HG03175 (cell line): ENCODE measurements at regions not wholly inside any gene's neighbourhood (a gene's known extent, or its start where the extent isn't known, plus 50 kb on each side); places are given as distances from the start of the nearest gene placed in this dataset.
"Not testable (repeated sequence)": the region's sequence is repeated elsewhere in the genome, so short reads cannot be mapped to it uniquely, and the experiment has no call there.

ENCODE experiments used
- ATAC-seq: cut with Tn5 transposase; IDR thresholded peaks from one replicate; pipeline ENCODE4 v1.9.1; 2021; ENCODE audit warnings: mild to moderate bottlenecking, moderate library complexity; ENCODE audit not compliant: unreplicated experiment

DNA sequence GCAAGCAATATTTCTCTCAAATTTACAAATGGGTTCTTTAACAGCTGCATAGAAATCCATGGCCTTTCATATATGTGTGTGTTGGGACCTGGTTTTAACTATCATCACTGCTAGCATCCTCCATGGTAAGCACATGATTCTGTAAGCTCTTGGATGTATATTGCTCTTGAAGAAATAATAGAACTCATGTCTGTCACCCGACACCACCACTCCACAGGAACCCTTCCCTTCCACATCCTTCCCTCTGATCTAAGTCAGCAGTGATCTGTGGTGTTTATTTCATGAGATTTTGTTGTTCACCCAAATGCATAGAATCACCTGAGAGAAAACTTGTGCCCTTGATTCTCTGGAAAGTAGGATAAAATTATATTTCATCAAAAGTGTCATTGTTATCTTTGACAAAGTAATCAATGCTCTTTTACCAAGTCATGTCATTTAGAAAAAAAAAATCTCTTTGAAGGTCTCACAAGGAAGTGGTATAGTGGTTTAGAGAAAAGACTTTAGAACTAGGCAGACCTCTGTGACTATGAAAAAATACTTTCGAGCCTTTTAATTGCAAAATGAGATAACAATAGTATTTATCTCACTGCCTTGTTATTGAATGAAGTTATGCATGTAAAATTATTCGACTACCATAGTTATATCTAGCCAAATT lies 649.8 kb upstream of the SLC35B3 start:
- ATAC-seq: no peak

DNA sequence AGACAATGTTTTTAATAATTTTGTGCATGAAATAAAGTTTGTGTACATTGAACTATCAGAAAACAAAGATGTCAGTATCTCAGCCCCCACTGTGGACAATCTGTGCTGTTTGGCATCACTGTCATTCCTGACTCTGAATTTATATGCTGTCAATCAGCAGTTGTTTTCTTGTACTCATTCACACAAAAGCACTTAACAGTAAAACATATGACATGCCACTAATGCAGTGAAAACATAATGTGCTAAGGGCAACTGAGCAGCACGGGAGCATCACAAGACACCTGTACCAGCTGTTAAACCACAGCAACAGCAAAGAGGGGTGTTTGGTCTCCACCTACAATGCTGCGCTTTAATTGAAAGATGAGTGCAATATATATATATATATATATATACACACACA lies 647.8 kb upstream of the SLC35B3 start:
- ATAC-seq: no peak

DNA sequence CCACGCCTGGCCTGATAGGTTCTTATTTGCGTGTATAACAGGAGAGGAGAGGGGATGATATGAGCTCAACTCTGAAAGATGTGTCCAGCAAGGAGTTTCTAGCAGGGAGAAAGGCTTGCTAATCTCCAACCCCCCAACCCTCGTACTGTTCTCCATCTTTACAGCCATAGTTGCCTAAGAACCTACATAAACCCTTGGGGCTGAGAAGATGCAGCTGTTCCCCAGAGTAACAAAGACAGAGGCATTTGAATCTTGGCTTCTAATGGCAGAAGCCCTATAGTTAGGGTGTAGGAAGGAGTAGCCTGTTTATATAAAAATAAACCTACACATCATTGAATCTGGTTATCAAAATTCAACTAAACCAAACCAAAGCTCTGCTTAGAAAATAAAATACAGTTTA lies 631.4 kb upstream of the SLC35B3 start:
- ATAC-seq: no peak

DNA sequence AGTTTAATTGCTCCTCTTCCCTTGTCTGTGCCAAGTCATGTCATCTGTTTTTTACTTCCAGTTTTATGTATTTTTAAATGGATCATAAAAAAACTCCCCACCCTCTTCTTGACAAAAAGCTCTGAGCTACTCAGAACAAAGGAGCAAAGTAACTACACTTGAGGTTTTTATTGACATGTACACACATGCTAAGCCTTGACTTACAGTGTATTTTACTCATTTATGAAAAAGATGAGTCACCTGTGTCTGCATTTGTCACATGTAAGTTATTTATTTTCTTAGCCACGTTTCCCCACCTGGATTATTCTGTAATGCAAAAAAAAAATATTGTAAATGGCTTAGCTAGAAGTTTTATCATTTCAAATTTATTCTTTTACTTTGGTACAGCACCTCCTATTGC lies 628.8 kb upstream of the SLC35B3 start:
- ATAC-seq: no peak

DNA sequence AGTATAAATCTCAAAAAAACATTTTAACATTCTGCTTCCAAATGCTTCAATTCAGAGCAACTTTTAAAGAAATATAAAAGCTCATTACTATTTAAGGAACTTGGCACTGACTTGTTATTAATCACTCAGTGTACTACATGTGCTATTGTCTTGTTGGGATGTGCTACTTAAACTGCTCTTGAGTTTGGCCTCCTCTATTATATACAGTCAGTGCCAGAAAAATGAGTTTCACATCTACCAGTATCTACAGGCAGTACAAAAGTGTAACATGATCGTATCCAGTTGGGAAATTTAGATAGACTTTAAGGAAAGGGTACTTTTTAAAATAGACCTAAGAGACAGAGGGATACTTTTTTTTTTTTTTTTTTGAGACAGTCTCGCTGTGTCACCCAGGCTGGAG lies 627.3 kb upstream of the SLC35B3 start:
- no peak for ATAC-seq

DNA sequence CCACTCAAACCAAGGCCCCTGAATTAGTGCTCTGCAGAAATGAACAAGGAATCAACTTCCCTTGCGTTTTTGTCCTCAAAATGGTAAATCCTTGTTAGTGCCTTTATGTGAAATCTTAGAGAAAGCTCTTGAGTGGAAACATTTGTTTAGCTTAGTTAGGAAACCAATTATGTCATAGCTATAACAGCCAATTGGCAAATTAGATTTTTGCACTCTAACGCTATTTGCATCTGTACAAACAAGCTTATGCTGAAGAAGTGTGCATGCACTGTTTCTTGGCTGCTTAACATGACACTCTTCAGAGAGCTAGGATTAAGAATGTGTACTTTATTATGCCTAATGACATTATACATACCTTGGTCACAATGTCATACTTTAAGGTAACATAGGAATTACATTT lies 622.6 kb upstream of the SLC35B3 start:
- ATAC-seq: no peak

DNA sequence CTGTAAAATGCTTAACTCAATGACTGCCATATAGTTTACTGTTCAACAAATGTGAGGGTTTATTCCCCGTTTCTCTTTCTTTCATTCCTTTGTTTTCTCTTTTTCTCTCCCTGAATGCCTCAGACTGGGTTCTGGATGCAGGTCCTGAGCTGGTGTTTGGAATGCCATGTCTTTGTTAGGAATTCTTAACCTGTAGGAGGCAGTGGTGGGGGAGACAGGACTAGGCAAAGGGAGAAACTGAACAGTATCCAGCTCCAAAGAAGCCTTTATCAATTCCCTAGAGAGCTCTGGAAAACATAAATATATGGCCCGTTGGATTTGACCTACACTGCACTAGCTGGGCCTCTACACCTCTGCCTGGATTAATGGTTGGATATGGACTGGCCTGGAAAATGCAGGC lies 621.2 kb upstream of the SLC35B3 start:
- no peak for ATAC-seq

DNA sequence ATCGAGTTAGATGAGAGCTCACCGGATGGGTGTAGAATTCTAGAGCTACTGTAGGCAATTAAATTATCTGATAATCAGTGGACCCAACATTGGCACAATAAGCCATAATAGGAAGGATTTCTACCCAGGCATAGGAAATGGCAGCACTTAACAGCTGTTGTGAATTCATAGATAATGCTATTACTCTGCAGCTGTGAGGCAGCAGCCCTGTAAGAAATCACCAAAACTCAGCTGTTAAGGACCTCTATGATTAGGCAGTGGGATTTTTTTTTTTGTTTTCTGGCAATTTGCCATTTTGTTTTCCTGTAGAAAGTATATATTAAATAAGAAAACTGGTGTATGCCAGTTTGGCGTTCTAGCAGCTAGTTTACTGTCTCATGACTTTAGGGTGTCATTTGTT lies 609.1 kb upstream of the SLC35B3 start:
- ATAC-seq: no peak

DNA sequence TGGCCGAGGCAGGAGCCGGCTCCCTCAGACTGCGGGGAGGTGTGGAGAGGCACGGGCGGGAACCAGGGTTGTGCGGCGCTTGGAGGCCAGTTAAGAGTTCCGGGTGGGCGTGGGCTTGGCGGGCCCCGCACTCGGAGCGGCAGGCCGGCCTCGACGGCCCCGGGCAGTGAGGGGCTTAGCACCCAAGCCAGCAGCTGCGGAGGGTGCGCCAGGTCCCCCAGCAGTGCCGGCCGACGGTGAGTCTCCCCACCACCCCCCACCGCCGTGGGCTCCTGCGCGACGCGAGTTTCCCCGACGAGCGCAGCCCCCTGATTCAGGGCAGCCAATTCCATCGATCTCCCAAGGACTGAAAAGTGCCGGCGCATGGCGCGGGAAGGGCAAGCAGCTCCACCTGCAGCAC lies 605.4 kb upstream of the SLC35B3 start:
- no peak for ATAC-seq

DNA sequence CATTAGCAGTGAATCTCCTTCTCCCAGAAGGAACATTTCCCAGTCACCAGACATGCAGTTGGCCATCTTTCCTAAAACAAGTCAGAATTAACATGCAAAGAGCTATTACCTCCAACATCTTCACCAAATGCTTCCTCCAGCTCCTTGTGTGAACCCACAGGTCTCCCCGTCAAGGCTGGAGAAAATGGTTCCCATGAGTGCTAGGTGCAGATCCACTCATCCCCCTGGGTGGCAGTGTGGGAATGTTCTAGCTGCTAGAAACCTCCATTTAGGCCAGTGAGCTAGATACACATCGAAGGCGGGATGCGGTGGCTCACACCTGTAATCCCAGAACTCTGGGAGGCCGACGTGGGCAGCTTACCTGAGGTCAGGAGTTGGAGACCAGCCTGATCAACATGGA lies 603.9 kb upstream of the SLC35B3 start:
- no peak for ATAC-seq

DNA sequence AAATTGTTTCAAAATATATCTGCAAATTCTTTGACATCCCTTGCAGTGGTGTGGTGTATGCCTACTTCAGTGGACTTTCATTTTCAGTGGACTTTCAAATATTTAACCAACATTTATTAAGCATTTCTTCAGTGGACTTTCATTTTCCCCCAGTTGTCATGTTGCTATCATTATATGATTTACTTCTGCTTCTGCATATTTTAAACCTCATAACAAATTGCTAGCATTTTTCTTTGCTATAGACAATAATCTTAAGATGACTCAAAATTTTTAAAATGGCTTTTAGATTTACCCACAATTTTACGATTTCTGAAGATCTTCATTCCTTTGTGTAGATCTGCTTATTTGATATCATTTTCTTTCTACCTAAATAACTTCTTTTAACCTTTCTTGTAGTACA lies 592.7 kb upstream of the SLC35B3 start:
- ATAC-seq: no peak

DNA sequence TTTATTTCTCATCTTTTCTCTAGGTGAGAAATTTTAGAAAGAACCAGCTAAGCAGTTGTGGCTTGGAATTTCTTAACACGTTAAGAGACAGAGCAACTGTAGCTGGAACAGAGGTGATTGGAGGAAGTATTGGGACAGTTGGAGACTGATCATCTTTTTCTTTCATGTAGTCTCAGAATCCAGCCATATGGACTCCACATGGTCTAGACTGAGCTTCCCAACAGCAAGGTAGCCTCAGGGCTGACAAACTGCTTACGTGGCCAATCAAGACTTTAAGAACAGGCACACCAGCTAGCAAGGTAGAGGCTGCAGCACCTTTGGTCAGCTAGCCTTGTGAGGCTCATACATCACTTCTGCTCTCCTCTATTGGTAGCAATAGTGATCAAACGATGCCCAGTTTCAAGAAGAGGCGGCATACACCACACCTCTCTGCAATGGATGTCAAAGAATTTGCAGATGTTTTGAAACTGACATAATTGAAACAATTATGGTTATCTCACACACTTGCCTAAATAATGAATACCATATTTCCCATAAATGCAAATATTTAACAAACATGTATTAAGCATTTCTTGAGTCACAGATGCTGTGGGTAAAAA lies 590.5 kb upstream of the SLC35B3 start:
- no peak for ATAC-seq

DNA sequence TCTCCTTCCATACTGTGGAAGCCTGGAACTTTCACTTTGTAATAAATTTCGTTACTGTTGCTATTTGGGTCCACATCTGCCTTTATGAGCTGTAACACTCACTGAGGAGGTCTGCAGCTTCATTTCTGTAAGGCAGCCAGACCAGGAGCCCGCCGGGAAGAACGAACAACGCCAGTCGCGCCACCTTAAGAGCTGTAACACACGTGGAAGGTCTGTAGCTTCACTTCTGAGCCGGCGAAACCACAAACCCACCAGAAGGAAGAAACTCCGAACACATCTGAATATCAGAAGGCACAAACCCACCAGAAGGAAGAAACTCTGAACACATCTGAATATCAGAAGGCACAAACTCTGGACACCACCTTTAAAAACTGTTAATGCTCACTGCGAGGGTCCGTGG lies 589.9 kb upstream of the SLC35B3 start:
- ATAC-seq: no peak

DNA sequence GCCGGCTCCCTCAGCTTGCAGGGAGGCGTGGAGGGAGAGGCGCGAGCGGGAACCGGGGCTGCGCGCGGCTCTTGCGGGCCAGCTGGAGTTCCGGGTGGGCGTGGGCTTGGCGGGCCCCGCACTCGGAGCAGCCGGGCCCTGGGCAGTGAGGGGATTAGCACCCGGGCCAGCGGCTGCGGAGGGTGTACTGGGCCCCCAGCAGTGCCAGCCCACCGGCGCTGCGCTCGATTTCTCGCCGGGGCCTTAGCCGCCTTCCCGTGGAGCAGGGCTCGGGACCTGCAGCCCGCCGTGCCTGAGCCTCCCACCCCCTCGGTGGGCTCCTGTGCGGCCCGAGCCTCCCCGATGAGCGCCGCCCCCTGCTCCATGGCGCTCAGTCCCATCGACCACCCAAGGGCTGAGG lies 588.9 kb upstream of the SLC35B3 start:
- not testable (repeated sequence) for ATAC-seq

DNA sequence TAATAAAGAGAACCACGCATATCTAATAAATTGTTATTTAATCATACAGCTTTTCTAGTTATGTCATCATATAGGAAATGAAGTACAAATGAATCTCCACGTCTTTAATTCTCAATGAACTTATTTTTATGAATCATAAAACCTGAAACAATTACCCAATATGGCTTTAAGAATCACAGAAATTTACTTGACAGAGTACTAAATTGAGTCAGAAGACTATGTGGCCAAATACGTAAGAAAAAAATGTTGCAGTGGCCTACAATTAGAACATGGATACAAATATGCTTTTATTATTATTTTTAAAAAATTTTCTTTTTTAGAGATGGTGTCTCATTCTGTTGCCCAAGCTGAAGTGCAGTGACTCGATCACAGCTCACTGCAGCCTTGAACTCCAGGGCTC lies 584.7 kb upstream of the SLC35B3 start:
- ATAC-seq: no peak

DNA sequence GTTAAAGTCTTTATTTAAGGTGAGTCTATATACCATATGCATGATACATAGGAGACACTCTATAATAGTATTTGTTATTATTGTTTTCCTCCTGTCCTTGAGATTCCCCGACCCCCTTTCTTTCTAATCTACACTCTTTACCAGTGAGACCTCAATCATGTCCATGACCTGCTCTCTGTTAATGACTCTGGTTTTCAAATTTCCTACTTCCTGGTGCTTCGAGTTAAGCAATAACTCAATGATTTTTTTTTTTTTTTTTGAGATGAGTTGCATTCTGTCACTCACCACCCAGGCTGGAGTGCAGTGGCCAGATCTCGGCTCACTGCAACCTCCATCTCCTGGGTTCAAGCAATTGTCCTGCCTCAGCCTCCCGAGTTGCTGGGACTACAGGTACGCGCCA lies 574.6 kb upstream of the SLC35B3 start:
- no peak for ATAC-seq

DNA sequence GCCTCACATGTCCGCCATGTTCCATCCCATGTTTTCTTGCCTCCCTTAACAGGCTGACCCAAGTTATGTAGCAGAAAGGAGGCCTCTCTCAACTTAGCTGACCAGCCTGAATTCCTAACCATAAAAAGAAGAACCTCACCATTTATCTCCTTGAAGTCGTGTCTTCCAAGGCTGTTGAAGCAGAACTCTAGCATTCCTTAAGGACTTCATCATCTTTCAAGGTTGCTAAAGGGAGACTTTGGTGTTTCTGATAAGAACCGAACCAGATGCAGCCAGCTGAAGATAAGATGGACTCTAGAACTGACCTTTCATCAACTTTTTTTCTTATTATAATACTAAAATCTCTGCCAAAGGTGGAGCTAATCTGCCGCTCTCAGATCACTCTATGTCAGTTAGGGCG lies 571.7 kb upstream of the SLC35B3 start:
- no peak for ATAC-seq

DNA sequence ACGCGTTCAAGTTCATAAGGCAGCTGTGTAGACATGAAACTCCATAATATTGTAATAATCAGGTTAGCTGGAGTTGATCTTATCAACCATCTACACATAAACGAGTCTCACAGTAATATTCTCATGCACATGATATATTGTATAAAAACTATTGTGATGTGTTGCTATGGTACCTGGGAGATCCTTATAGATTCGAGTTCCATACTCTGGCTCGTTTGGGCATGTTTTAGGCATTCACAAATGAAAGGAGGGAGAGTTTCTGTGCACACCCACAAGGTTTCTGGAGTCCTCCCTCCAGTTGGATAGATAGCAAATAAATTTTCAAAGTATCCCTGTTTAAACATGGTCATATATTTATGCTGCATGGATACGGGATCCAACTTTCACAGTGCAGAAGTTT lies 567.5 kb upstream of the SLC35B3 start:
- no peak for ATAC-seq

DNA sequence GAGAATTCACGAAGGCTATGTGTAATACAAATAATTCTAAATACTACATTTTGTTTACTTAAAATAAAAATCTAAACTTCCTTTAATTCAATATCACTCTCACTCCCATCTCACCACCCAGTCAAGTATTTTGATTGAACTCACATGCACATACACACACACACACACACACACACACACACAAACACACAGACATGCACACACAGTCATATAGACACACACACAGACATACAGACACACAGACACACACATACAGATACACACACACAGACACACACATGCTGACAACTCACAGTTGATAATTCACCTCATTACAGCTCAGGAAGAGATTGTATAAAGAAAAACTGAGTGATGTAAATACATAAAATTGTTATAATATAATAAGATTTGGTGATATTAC lies 559.8 kb upstream of the SLC35B3 start:
- ATAC-seq: no peak

DNA sequence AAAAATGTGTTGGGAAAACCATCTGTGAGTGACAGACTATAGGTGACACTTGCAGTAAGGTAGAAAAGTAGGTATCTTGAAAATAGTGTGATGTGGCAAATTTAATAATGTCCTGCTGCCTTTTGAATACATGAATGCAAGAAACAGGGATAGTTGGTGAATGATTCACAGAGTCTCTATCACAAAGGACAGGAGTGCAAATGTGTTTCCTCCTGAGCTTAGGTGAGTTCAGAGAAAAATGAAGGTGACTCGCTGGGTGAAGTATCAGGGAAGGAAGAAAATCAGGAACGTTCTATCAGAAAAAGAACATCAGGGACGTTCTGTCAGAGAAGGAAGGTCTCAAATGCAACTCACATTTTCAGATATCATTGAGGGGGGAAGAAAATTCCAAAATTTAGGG lies 557.8 kb upstream of the SLC35B3 start:
- ATAC-seq: no peak

DNA sequence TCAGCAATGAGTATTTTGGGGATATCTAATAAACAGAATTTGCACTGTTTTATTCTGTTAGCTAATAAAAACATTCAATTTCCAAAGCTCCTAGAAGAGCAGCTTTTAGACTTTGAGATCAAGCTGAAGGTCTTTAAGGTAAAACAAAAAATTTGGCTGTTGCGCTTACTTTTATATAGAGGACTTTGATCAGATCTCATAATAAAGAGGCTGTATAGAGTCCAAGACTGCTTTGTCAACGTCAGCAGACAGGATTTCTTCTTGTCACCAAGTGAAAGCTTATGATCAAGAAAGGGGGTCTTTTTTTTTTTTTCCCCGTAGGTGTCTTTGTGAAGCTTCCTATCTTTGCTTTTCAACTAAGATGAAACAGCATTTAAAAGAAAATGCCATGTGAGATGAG lies 556.5 kb upstream of the SLC35B3 start:
- no peak for ATAC-seq

DNA sequence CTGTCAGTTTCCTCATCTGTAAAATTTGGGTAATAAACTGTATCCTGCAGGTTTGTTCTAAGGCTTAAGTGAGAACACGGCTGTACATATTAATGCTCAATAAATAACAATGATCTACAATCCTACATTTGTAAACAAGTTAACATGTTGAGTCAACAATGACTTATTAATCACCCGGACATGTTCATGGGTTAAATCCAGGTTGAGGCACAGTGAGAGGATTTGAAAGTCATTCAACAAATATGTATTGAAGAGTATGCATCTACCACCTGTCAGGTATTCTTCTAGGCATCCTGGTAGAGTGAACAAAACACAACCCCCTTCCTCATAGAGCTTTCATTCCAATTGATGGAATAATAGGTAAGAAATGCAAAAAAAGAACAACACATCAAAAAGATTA lies 554.7 kb upstream of the SLC35B3 start:
- no peak for ATAC-seq

DNA sequence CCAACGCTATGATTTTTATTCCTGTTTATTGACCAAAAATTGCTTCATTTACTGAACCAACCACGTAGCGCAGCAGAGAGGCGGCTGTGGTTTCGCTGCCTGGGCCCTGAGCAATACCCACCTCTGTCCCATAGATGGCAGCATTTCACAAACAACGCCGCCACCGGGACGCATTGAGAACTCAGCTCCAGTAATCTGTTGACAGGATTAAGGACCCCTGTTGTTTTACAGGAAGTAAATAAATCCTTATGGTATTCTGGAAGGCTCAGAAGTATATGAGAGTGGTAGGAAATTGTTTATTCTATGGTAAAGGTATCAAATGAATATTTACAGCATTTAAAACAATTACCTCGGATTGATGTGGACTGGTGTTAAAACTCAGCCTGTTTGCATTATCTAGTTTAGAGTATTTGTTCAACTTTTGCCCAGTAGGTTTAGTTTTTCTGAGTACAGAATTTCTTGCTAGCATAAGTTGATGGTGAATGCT lies 547.9 kb upstream of the SLC35B3 start:
- ATAC-seq: peak; percentile 99
